ENCODE measurements at regions not wholly inside any gene's neighbourhood (a gene's known extent, or its start where the extent isn't known, plus 50 kb on each side); places are given as distances from the start of the nearest gene placed in this dataset.

DNA sequence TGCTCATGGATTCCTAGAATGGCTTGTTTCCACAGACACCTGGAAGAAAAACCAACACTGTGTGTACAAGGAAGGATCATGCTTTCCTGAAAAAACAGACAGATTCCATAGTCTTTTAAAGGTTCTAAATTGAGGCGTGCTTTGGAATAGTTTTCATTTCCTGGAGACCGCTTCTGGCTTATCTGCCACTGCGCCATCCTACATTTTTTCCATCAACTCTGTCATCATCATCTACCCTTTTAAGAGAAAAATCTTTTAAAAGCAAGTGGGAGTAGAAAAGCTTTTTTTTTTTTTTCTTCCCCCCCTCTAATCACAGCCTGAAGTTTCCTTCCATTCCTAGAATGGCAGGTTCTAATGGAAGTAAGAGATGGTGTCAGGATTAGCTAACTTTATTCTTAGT lies 379.4 kb upstream of the C2CD4B start:
- Histone ChIP-seq H3K79me2 (peaks cover 11% of the 10 kb centered on the region), H3K9me2 (replicated peaks; ENCODE audit: insufficient read depth) (no peaks in the 10 kb centered on the region), H3K9me3 (ENCODE audit: low read depth) (no peaks in the 10 kb centered on the region), H3K36me3 (replicated peaks; ENCODE audit: insufficient read depth, low read depth) (no peaks in the 10 kb centered on the region), H4K20me1 (ENCODE audit: insufficient read depth, poor library complexity, severe bottlenecking) (no peaks in the 10 kb centered on the region), H3K4me1 (ENCODE audit: insufficient read depth) (peaks cover 4% of the 10 kb centered on the region), H3K4me2 (no peak overlapping the region), H2AFZ (no peak overlapping the region), H3K27me3 (no peaks in the 10 kb centered on the region), H3K4me3 (no peak overlapping the region), H3K27ac (no peak overlapping the region)
- WGBS (ENCODE audit: low lambda C conversion rate, missing lambda C conversion rate): 76% methylated on average over 3 of the region's 3 CpGs
- TF ChIP-seq EZH2phosphoT487 (IDR thresholded peaks at IDR 0.05; ENCODE audit: low read depth, severe bottlenecking, unreplicated experiment) (no peak), EZH2 (IDR thresholded peaks at IDR 0.05; ENCODE audit: borderline replicate concordance) (no peak)
- TF ChIP-seq, protein P1, sequence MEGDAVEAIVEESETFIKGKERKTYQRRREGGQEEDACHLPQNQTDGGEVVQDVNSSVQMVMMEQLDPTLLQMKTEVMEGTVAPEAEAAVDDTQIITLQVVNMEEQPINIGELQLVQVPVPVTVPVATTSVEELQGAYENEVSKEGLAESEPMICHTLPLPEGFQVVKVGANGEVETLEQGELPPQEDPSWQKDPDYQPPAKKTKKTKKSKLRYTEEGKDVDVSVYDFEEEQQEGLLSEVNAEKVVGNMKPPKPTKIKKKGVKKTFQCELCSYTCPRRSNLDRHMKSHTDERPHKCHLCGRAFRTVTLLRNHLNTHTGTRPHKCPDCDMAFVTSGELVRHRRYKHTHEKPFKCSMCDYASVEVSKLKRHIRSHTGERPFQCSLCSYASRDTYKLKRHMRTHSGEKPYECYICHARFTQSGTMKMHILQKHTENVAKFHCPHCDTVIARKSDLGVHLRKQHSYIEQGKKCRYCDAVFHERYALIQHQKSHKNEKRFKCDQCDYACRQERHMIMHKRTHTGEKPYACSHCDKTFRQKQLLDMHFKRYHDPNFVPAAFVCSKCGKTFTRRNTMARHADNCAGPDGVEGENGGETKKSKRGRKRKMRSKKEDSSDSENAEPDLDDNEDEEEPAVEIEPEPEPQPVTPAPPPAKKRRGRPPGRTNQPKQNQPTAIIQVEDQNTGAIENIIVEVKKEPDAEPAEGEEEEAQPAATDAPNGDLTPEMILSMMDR (IDR thresholded peaks at IDR 0.05; ENCODE audit: poor library complexity): no peak
- no peak for DNase-seq (ENCODE audit: low spot score)

DNA sequence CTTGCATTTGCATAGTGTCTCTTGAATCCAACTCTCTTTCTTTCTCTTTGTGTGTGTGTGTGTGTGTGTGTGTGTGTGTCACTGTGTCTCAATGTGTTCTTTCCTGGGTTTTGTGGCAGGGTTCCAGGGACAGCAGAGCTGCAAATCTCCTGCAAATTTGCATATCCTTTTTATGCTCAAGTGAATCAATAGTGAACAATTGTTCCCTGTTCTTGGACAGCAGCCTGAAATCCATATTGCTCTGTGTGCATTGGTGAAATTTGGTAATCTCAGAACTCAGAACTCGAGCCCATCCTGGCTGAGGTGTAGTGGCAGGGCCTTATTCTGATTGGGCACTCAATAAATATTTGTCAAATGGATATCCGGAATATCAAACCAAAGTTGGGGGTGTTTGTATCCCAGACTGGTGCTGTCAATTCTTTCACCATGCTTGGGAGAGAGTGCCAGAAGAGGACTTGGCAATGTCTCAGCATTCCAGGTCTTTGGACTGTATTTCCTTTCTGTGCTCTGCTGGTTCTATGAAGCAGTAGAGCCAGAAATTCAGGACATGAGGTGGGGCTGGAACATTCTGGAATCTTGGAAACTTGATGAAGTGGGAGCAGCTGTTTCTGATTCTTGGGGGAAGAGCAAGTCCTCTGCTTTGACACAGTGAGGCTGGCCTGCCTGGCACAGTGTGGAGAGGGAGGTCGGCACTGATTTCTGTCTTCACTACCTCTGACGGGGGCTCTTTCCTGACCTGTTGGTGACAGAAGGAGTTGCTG lies 380.6 kb upstream of the C2CD4B start:
- Histone ChIP-seq H3K27ac (no peak overlapping the region), H4K20me1 (ENCODE audit: insufficient read depth, poor library complexity, severe bottlenecking) (no peaks in the 10 kb centered on the region)
- 82% methylated on average over 4 of the region's 4 CpGs for WGBS (ENCODE audit: low lambda C conversion rate, missing lambda C conversion rate)

GRCh38 chr15:62546628-62547027 lies 381.5 kb upstream of the C2CD4B start:
- Histone ChIP-seq H3K79me2 (peaks cover 11% of the 10 kb centered on the region), H2AFZ (no peak overlapping the region), H3K9me3 (ENCODE audit: low read depth) (no peaks in the 10 kb centered on the region), H3K36me3 (replicated peaks; ENCODE audit: insufficient read depth, low read depth) (no peaks in the 10 kb centered on the region), H3K4me3 (no peak overlapping the region), H3K27ac (no peak overlapping the region), H3K9me2 (replicated peaks; ENCODE audit: insufficient read depth) (no peaks in the 10 kb centered on the region), H3K27me3 (no peaks in the 10 kb centered on the region), H3K4me2 (no peak overlapping the region), H4K20me1 (ENCODE audit: insufficient read depth, poor library complexity, severe bottlenecking) (no peaks in the 10 kb centered on the region), H3K4me1 (ENCODE audit: insufficient read depth) (peaks cover 4% of the 10 kb centered on the region)
- 74% methylated on average over 4 of the region's 4 CpGs for WGBS (ENCODE audit: low lambda C conversion rate, missing lambda C conversion rate)
- DNase-seq (ENCODE audit: low spot score): no peak
- TF ChIP-seq EZH2 (IDR thresholded peaks at IDR 0.05; ENCODE audit: borderline replicate concordance) (no peak), EZH2phosphoT487 (IDR thresholded peaks at IDR 0.05; ENCODE audit: low read depth, severe bottlenecking, unreplicated experiment) (no peak)
- TF ChIP-seq, protein P1 (IDR thresholded peaks at IDR 0.05; ENCODE audit: poor library complexity): no peak

More for the DNA sequence above, 380.6 kb upstream of the C2CD4B start:
- no peak for DNase-seq (ENCODE audit: low spot score)
- no peak overlapping the region for H2AFZ ChIP-seq
- H3K4me3 ChIP-seq: no peak overlapping the region
- H3K4me2 ChIP-seq: no peak overlapping the region
- H3K4me1 ChIP-seq (ENCODE audit: insufficient read depth): peaks cover 4% of the 10 kb centered on the region
- H3K9me3 ChIP-seq (ENCODE audit: low read depth): no peaks in the 10 kb centered on the region
- H3K36me3 ChIP-seq (replicated peaks; ENCODE audit: insufficient read depth, low read depth): no peaks in the 10 kb centered on the region
- TF ChIP-seq EZH2phosphoT487 (IDR thresholded peaks at IDR 0.05; ENCODE audit: low read depth, severe bottlenecking, unreplicated experiment) (no peak), EZH2 (IDR thresholded peaks at IDR 0.05; ENCODE audit: borderline replicate concordance) (no peak)
- TF ChIP-seq, protein P1 (IDR thresholded peaks at IDR 0.05; ENCODE audit: poor library complexity): no peak
- H3K9me2 ChIP-seq (replicated peaks; ENCODE audit: insufficient read depth): no peaks in the 10 kb centered on the region
- H3K27me3 ChIP-seq: no peaks in the 10 kb centered on the region
- H3K79me2 ChIP-seq: peaks cover 11% of the 10 kb centered on the region
